Dedifferentiated amniotic fluid mesenchymal stem cell (primary cell): ENCODE measurements at regions not wholly inside any gene's neighbourhood (a gene's known extent, or its start where the extent isn't known, plus 50 kb on each side); places are given as distances from the start of the nearest gene placed in this dataset.
A peak's percentile ranks its signal among the peaks of the same experiment; 100 is the strongest.

ENCODE experiments used
- DNase-seq: peaks from one replicate; pipeline ENCODE4 v3.0.0-alpha.2; 2016; ENCODE audit errors: extremely low spot score

GRCh38 chr11:103624708-103625623 lies 411.5 kb upstream of the DDI1 start:
- peak; percentile 87 for DNase-seq

GRCh38 chr11:103625624-103625965 lies 410.8 kb upstream of the DDI1 start:
- DNase-seq: no peak

GRCh38 chr11:103628121-103628520 lies 408.3 kb upstream of the DDI1 start:
- DNase-seq: no peak

GRCh38 chr11:103631841-103632240 lies 404.6 kb upstream of the DDI1 start:
- DNase-seq: no peak

- DNase-seq: no peak
Measured at GRCh38 chr11:103633068-103633788, 403.2 kb upstream of the DDI1 start.

GRCh38 chr11:103633819-103634590 lies 402.4 kb upstream of the DDI1 start:
- DNase-seq: peak; percentile 35

- DNase-seq: no peak
Measured at GRCh38 chr11:103636232-103636631, 400.2 kb upstream of the DDI1 start.

GRCh38 chr11:103637295-103637694 lies 399.1 kb upstream of the DDI1 start:
- DNase-seq: no peak

GRCh38 chr11:103637831-103638230 lies 398.6 kb upstream of the DDI1 start:
- DNase-seq: peak; percentile 31

GRCh38 chr11:103644676-103645075 lies 391.8 kb upstream of the DDI1 start:
- DNase-seq: no peak

GRCh38 chr11:103648054-103648453 lies 388.4 kb upstream of the DDI1 start:
- DNase-seq: no peak

GRCh38 chr11:103648670-103649400 lies 387.6 kb upstream of the DDI1 start:
- DNase-seq: no peak

GRCh38 chr11:103649401-103649895 lies 387.0 kb upstream of the DDI1 start:
- DNase-seq: no peak

- DNase-seq: no peak
Measured at GRCh38 chr11:103650330-103650729, 386.1 kb upstream of the DDI1 start.

GRCh38 chr11:103651341-103651998 lies 385.0 kb upstream of the DDI1 start:
- DNase-seq: no peak

GRCh38 chr11:103652013-103652412 lies 384.4 kb upstream of the DDI1 start:
- no peak for DNase-seq

- DNase-seq: no peak
Measured at GRCh38 chr11:103656382-103656781, 380.1 kb upstream of the DDI1 start.

GRCh38 chr11:103659206-103659618 lies 377.2 kb upstream of the DDI1 start:
- no peak for DNase-seq

GRCh38 chr11:103659743-103660142 lies 376.7 kb upstream of the DDI1 start:
- no peak for DNase-seq

GRCh38 chr11:103661185-103661584 lies 375.3 kb upstream of the DDI1 start:
- no peak for DNase-seq

- DNase-seq: no peak
Measured at GRCh38 chr11:103661991-103662390, 374.4 kb upstream of the DDI1 start.
